ENCODE measurements at regions not wholly inside any gene's neighbourhood (a gene's known extent, or its start where the extent isn't known, plus 50 kb on each side); places are given as distances from the start of the nearest gene placed in this dataset.
A peak's percentile ranks its signal among the peaks of the same experiment; 100 is the strongest.
"Not testable (repeated sequence)": the region's sequence is repeated elsewhere in the genome, so short reads cannot be mapped to it uniquely, and the experiment has no call there.

GRCh38 chr12:124470806-124471205 lies 96.6 kb downstream of the NCOR2 start:
- no peak for DNase-seq
- H3F3A ChIP-seq (ENCODE audit: insufficient read depth, low read length) = no peaks in the 10 kb centered on the region
- no peak overlapping the region for H3K4me3 ChIP-seq (ENCODE audit: low read length)
- H3K27ac ChIP-seq (ENCODE audit: low read length) = no peak overlapping the region
- peaks cover 20% of the 10 kb centered on the region for H3K79me2 ChIP-seq (ENCODE audit: low read length)
- H3K36me3 ChIP-seq (replicated peaks; ENCODE audit: insufficient read depth, low read length) = no peaks in the 10 kb centered on the region
- H4K20me1 ChIP-seq (ENCODE audit: insufficient read depth, low read length) = no peaks in the 10 kb centered on the region
- H3K4me1 ChIP-seq (ENCODE audit: low read length) = no peaks in the 10 kb centered on the region
- H3K9me3 ChIP-seq (replicated peaks; ENCODE audit: insufficient read depth, low read length) = no peaks in the 10 kb centered on the region
- no peak overlapping the region for H3K4me2 ChIP-seq (ENCODE audit: low read depth, low read length)
- no peaks in the 10 kb centered on the region for H3K9me2 ChIP-seq (replicated peaks; ENCODE audit: insufficient read depth, low read length)
- H2AFZ ChIP-seq (ENCODE audit: low read length) = no peak overlapping the region
- H3K27me3 ChIP-seq (replicated peaks; ENCODE audit: insufficient read depth, low read length) = no peaks in the 10 kb centered on the region
- TF ChIP-seq EZH2 (optimal IDR thresholded peaks at IDR 0.05; ENCODE audit: low read depth, low read length) (no peak), CTCF (IDR thresholded peaks at IDR 0.05; ENCODE audit: low read length) (no peak), EZH2phosphoT487 (IDR thresholded peaks at IDR 0.05; ENCODE audit: low read length) (no peak)
- H3K9ac ChIP-seq (ENCODE audit: low read length) = no peak overlapping the region

- TF ChIP-seq EZH2phosphoT487 (IDR thresholded peaks at IDR 0.05; ENCODE audit: low read length) = no peak
- TF ChIP-seq CTCF (IDR thresholded peaks at IDR 0.05; ENCODE audit: low read length) = no peak
- no peak for TF ChIP-seq EZH2 (optimal IDR thresholded peaks at IDR 0.05; ENCODE audit: low read depth, low read length)
- H3K9me2 ChIP-seq (replicated peaks; ENCODE audit: insufficient read depth, low read length) = no peaks in the 10 kb centered on the region
- H3K4me3 ChIP-seq (ENCODE audit: low read length) = no peak overlapping the region
- no peaks in the 10 kb centered on the region for H4K20me1 ChIP-seq (ENCODE audit: insufficient read depth, low read length)
- no peak overlapping the region for H3K4me2 ChIP-seq (ENCODE audit: low read depth, low read length)
- no peaks in the 10 kb centered on the region for H3K27me3 ChIP-seq (replicated peaks; ENCODE audit: insufficient read depth, low read length)
- no peaks in the 10 kb centered on the region for H3K4me1 ChIP-seq (ENCODE audit: low read length)
- no peak for DNase-seq
- peaks cover 16% of the 10 kb centered on the region for H3K79me2 ChIP-seq (ENCODE audit: low read length)
- H3F3A ChIP-seq (ENCODE audit: insufficient read depth, low read length) = no peaks in the 10 kb centered on the region
- no peak overlapping the region for H3K27ac ChIP-seq (ENCODE audit: low read length)
- H2AFZ ChIP-seq (ENCODE audit: low read length) = no peak overlapping the region
- no peaks in the 10 kb centered on the region for H3K36me3 ChIP-seq (replicated peaks; ENCODE audit: insufficient read depth, low read length)
- no peaks in the 10 kb centered on the region for H3K9me3 ChIP-seq (replicated peaks; ENCODE audit: insufficient read depth, low read length)
- no peak overlapping the region for H3K9ac ChIP-seq (ENCODE audit: low read length)
These were observed 97.3 kb downstream of the NCOR2 start for GRCh38 chr12:124470139-124470538.

GRCh38 chr12:124469193-124469888 lies 98.1 kb downstream of the NCOR2 start:
- Histone ChIP-seq H3K4me2 (ENCODE audit: low read depth, low read length) (no peak overlapping the region), H3K79me2 (ENCODE audit: low read length) (peaks cover 16% of the 10 kb centered on the region), H3K9me2 (replicated peaks; ENCODE audit: insufficient read depth, low read length) (no peaks in the 10 kb centered on the region), H2AFZ (ENCODE audit: low read length) (no peak overlapping the region), H3K9me3 (replicated peaks; ENCODE audit: insufficient read depth, low read length) (no peaks in the 10 kb centered on the region), H4K20me1 (ENCODE audit: insufficient read depth, low read length) (no peaks in the 10 kb centered on the region), H3K27me3 (replicated peaks; ENCODE audit: insufficient read depth, low read length) (no peaks in the 10 kb centered on the region), H3K9ac (ENCODE audit: low read length) (no peak overlapping the region), H3K4me3 (ENCODE audit: low read length) (no peak overlapping the region), H3K27ac (ENCODE audit: low read length) (no peak overlapping the region), H3K4me1 (ENCODE audit: low read length) (no peaks in the 10 kb centered on the region), H3F3A (ENCODE audit: insufficient read depth, low read length) (no peaks in the 10 kb centered on the region), H3K36me3 (replicated peaks; ENCODE audit: insufficient read depth, low read length) (no peaks in the 10 kb centered on the region)
- no peak for DNase-seq
- peak; percentile 57 for TF ChIP-seq CTCF (IDR thresholded peaks at IDR 0.05; ENCODE audit: low read length)
- no peak for TF ChIP-seq EZH2phosphoT487 (IDR thresholded peaks at IDR 0.05; ENCODE audit: low read length)
- no peak for TF ChIP-seq EZH2 (optimal IDR thresholded peaks at IDR 0.05; ENCODE audit: low read depth, low read length)

GRCh38 chr12:124467549-124467948 lies 99.9 kb downstream of the NCOR2 start:
- H2AFZ ChIP-seq (ENCODE audit: low read length); H3K27ac ChIP-seq (ENCODE audit: low read length); H3K4me1 ChIP-seq (ENCODE audit: low read length); H3K9me2 ChIP-seq (replicated peaks; ENCODE audit: insufficient read depth, low read length); DNase-seq; H3K4me3 ChIP-seq (ENCODE audit: low read length); H3F3A ChIP-seq (ENCODE audit: insufficient read depth, low read length); H4K20me1 ChIP-seq (ENCODE audit: insufficient read depth, low read length); H3K9ac ChIP-seq (ENCODE audit: low read length); H3K36me3 ChIP-seq (replicated peaks; ENCODE audit: insufficient read depth, low read length); H3K4me2 ChIP-seq (ENCODE audit: low read depth, low read length); H3K27me3 ChIP-seq (replicated peaks; ENCODE audit: insufficient read depth, low read length); H3K9me3 ChIP-seq (replicated peaks; ENCODE audit: insufficient read depth, low read length): not testable (repeated sequence)
- H3K79me2 ChIP-seq (ENCODE audit: low read length) = peaks cover 16% of the 10 kb centered on the region
